GM18861 (cell line): ENCODE measurements at regions not wholly inside any gene's neighbourhood (a gene's known extent, or its start where the extent isn't known, plus 50 kb on each side); places are given as distances from the start of the nearest gene placed in this dataset.
"Not testable (repeated sequence)": the region's sequence is repeated elsewhere in the genome, so short reads cannot be mapped to it uniquely, and the experiment has no call there.

Experiments
- ATAC-seq: cut with Tn5 transposase; IDR thresholded peaks from one replicate; pipeline ENCODE4 v1.9.1; 2021; ENCODE audit not compliant: unreplicated experiment

- not testable (repeated sequence) for ATAC-seq
Measured at GRCh38 chr2:111552625-111553024, 331.4 kb downstream of the ANAPC1 start.

- ATAC-seq: not testable (repeated sequence)
Measured at GRCh38 chr2:111559301-111559700, 324.7 kb downstream of the ANAPC1 start.

- ATAC-seq: not testable (repeated sequence)
Measured at GRCh38 chr2:111559814-111560213, 324.2 kb downstream of the ANAPC1 start.

- not testable (repeated sequence) for ATAC-seq
Measured at GRCh38 chr2:111566068-111566467, 317.9 kb downstream of the ANAPC1 start.

GRCh38 chr2:111567233-111567632 lies 316.8 kb downstream of the ANAPC1 start:
- ATAC-seq: not testable (repeated sequence)

- ATAC-seq: not testable (repeated sequence)
Measured at GRCh38 chr2:111569356-111570199, 314.4 kb downstream of the ANAPC1 start.

- ATAC-seq: not testable (repeated sequence)
Measured at GRCh38 chr2:111570300-111571114, 313.5 kb downstream of the ANAPC1 start.

- ATAC-seq: not testable (repeated sequence)
Measured at GRCh38 chr2:111574803-111575202, 309.2 kb downstream of the ANAPC1 start.

GRCh38 chr2:111577154-111577885 lies 306.7 kb downstream of the ANAPC1 start:
- ATAC-seq: not testable (repeated sequence)

- ATAC-seq: not testable (repeated sequence)
Measured at GRCh38 chr2:111579500-111580134, 304.4 kb downstream of the ANAPC1 start.

- ATAC-seq: not testable (repeated sequence)
Measured at GRCh38 chr2:111580616-111581015, 303.4 kb downstream of the ANAPC1 start.

GRCh38 chr2:111582090-111582489 lies 301.9 kb downstream of the ANAPC1 start:
- ATAC-seq: not testable (repeated sequence)

- not testable (repeated sequence) for ATAC-seq
Measured at GRCh38 chr2:111583480-111583879, 300.5 kb downstream of the ANAPC1 start.

- not testable (repeated sequence) for ATAC-seq
Measured at GRCh38 chr2:111584540-111584939, 299.5 kb downstream of the ANAPC1 start.

- ATAC-seq: not testable (repeated sequence)
Measured at GRCh38 chr2:111584950-111585349, 299.0 kb downstream of the ANAPC1 start.

GRCh38 chr2:111586014-111586413 lies 298.0 kb downstream of the ANAPC1 start:
- not testable (repeated sequence) for ATAC-seq

- ATAC-seq: not testable (repeated sequence)
Measured at GRCh38 chr2:111595072-111595471, 288.9 kb downstream of the ANAPC1 start.

- not testable (repeated sequence) for ATAC-seq
Measured at GRCh38 chr2:111596808-111597705, 286.9 kb downstream of the ANAPC1 start.

GRCh38 chr2:111598944-111599343 lies 285.0 kb downstream of the ANAPC1 start:
- ATAC-seq: not testable (repeated sequence)
